ENCODE measurements at regions not wholly inside any gene's neighbourhood (a gene's known extent, or its start where the extent isn't known, plus 50 kb on each side); places are given as distances from the start of the nearest gene placed in this dataset.

DNA sequence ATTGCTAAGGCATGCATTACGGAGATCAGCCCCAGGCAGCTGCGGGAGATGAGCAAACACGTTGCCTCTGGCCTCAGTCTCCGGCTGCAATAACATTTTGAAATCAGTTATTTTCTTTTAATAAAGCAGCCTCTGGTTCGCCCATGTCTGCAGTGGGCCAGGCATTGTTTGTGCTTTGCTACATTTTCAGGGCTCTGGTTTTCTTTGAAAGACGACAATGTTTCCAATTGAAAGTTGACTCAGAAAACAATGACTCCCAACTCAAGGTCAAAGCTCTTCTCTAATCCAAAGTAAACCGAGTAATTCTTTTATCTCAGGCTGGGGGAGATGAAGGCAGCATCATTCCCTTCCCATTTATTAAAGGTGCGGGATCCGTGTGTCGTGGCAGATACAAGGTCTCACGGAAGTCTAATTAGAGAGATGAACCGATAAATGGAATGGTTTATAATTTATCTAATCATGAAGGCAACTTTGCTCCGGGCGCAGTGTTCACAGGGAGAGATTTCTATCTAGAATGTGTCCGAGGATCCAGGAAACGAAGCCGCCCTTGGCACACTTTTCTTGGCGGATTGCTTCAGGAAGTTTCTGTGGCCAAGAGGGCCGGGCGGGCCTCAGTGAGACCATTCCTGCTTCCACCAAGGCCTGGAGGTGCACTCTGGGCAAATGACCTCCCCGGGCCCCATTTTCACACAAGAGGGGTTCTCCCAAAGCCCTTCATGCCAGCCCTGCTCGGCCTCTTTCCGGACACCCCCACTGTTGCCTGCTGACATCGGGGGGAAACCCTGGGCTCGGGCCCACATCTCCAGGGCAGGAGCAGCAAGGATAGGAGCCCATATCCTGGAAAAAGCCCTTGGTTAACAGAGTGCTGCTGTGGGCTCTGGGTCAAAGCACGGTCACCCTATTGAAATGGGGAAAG lies 811.4 kb downstream of the BRD1 start:
- Histone ChIP-seq H3K4me3 (ENCODE audit: low read depth in 1 of 2, low read length in 2 of 2) (no peak overlapping the region), H3K27ac (ENCODE audit: low read depth, low read length) (no peak overlapping the region)

DNA sequence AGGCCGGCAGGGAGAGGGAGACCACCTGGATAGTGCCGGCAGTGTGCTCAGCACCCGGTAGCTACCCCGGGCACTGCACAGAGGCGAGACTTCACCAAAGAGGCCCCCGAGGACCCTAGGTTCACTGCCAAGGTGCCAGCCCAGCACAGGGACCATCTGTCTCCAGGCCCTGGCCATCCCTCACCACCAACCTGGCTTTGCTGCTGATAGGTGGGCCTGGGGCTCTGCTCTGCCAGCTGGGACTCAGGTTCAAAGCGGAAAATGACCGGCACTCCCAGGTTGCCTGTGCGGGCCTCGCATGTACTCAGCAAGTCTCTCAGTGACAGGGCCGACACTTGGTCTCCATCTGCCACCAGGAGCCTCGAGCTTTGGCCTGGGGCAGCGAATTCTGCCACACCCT lies 812.2 kb downstream of the BRD1 start:
- Histone ChIP-seq H3K36me3 (ENCODE audit: control insufficient read depth in 1 of 2, insufficient read depth in 2 of 2, low read length in 2 of 2) (no peaks in the 10 kb centered on the region), H3K9ac (ENCODE audit: low read depth in 1 of 2, low read length in 2 of 2) (no peak overlapping the region), H3K4me3 (ENCODE audit: low read depth in 1 of 2, low read length in 2 of 2) (no peak overlapping the region), H3K4me1 (ENCODE audit: control insufficient read depth in 1 of 2, insufficient read depth in 2 of 2, low read length in 2 of 2) (no peaks in the 10 kb centered on the region), H3K27ac (ENCODE audit: low read depth, low read length) (no peak overlapping the region), H3K27me3 (ENCODE audit: control insufficient read depth in 1 of 2, insufficient read depth in 2 of 2, low read length in 2 of 2) (no peaks in the 10 kb centered on the region), H3K9me3 (ENCODE audit: control insufficient read depth in 1 of 2, low read length in 2 of 2) (no peaks in the 10 kb centered on the region)

More for the DNA sequence above, 811.4 kb downstream of the BRD1 start:
- Histone ChIP-seq H3K4me1 (ENCODE audit: control insufficient read depth in 1 of 2, insufficient read depth in 2 of 2, low read length in 2 of 2) (no peaks in the 10 kb centered on the region), H3K9me3 (ENCODE audit: control insufficient read depth in 1 of 2, low read length in 2 of 2) (no peaks in the 10 kb centered on the region), H3K27me3 (ENCODE audit: control insufficient read depth in 1 of 2, insufficient read depth in 2 of 2, low read length in 2 of 2) (no peaks in the 10 kb centered on the region), H3K9ac (ENCODE audit: low read depth in 1 of 2, low read length in 2 of 2) (no peak overlapping the region), H3K36me3 (ENCODE audit: control insufficient read depth in 1 of 2, insufficient read depth in 2 of 2, low read length in 2 of 2) (no peaks in the 10 kb centered on the region)

DNA sequence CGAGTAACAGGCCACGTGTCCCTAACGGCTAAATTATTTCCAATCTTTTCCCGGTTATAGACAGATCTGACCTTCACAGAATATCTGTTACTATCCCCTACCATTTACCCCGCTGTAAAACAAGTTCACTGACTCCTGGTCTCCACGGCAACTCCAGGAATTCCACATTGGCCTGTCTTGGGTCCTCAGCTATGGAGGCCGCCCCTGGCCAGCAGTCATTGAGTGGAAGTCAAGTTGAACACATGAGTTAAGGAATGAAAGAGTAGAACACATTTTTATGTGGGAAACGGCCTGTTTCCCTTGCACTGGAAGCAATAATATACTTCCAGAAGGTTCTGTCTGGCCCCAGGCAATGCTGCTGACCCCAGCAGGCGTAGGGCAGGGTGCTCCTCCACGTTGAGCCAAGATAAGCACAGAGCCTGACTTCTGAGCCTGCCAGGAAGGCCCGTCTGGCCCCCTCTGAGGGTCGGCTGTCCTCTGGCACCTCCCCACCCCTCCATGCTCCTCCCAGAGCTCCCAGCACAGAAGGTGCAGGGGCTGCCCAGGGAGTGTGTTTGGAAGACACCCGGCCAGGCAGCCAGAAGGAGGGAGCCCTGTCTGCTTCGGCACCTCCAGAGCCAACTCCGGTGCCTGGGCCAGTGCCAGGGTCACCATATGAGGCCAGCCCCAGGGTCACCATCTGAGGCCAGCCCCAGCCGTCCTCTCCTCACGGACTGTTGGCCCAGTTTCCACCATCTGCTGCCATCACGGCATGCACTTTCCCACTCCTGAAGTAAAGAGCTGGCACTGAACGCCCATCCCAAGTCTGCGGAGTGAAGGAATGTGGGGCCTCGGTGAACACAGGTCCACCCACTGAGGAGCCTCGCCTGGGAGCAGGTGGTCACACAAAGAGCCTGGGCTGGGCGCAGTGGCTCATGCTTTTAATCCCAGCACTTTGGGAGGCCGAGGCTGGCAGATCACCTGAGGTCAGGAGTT lies 813.2 kb downstream of the BRD1 start:
- Histone ChIP-seq H3K27ac (ENCODE audit: low read depth, low read length) (no peak overlapping the region), H3K9me3 (ENCODE audit: control insufficient read depth in 1 of 2, low read length in 2 of 2) (no peaks in the 10 kb centered on the region), H3K4me1 (ENCODE audit: control insufficient read depth in 1 of 2, insufficient read depth in 2 of 2, low read length in 2 of 2) (no peaks in the 10 kb centered on the region), H3K4me3 (ENCODE audit: low read depth in 1 of 2, low read length in 2 of 2) (no peak overlapping the region), H3K36me3 (ENCODE audit: control insufficient read depth in 1 of 2, insufficient read depth in 2 of 2, low read length in 2 of 2) (no peaks in the 10 kb centered on the region), H3K27me3 (ENCODE audit: control insufficient read depth in 1 of 2, insufficient read depth in 2 of 2, low read length in 2 of 2) (no peaks in the 10 kb centered on the region), H3K9ac (ENCODE audit: low read depth in 1 of 2, low read length in 2 of 2) (no peak overlapping the region)

DNA sequence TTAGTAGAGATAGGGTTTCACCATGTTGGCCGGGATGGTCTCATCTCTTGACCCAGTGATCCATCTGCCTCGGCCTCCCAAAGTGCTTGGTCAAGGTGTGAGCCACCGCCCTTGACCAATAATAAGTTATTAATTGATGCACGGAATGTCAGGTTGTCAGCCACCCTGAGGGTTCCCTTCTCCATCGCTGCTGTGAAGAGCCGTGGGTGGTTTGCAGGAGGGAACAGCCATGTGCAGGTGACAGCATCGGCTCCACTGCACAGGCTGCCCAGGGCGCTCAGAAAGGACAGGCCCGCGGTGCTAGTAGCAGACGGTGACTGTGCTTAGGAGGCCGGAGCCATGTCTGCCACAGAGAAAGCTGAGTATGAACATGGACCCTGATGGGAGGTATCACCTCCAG lies 814.0 kb downstream of the BRD1 start:
- no peaks in the 10 kb centered on the region for H3K4me1 ChIP-seq (ENCODE audit: control insufficient read depth in 1 of 2, insufficient read depth in 2 of 2, low read length in 2 of 2)
- no peaks in the 10 kb centered on the region for H3K27me3 ChIP-seq (ENCODE audit: control insufficient read depth in 1 of 2, insufficient read depth in 2 of 2, low read length in 2 of 2)
- no peak overlapping the region for H3K9ac ChIP-seq (ENCODE audit: low read depth in 1 of 2, low read length in 2 of 2)
- no peaks in the 10 kb centered on the region for H3K9me3 ChIP-seq (ENCODE audit: control insufficient read depth in 1 of 2, low read length in 2 of 2)
- H3K27ac ChIP-seq (ENCODE audit: low read depth, low read length): no peak overlapping the region
- no peak overlapping the region for H3K4me3 ChIP-seq (ENCODE audit: low read depth in 1 of 2, low read length in 2 of 2)
- no peaks in the 10 kb centered on the region for H3K36me3 ChIP-seq (ENCODE audit: control insufficient read depth in 1 of 2, insufficient read depth in 2 of 2, low read length in 2 of 2)

DNA sequence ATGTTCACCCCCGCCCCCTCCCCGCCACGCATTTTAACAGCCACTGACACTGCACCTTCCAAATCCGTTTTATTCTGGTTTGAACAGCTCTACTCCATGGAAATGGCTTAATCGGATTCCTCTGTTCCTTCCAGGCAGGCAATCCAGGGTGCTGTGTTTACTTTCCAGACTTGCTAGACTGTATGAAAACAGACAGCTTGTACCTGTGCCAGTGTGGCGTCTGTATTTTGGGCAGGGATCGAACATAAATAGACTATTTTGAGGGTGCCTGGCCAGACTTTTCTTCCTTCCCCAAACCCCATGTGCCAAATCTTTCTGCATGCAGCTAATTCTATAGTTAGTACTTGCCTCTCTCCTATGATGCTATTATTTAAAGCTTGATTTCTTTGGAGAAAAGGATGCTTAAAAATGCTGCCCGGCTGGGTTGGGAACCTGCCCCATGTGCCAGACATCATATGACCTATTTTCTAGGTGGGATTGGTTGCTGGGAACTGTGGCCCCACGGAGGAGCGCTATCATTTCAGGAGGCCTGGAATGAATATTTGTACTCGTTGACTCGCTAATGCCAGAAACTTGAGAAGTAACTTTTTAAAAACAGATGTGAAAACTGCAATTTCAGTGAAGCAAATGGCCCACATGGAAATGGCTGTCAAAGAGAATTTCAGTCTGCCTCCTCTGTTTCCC lies 814.8 kb downstream of the BRD1 start:
- no peaks in the 10 kb centered on the region for H3K9me3 ChIP-seq (ENCODE audit: control insufficient read depth in 1 of 2, low read length in 2 of 2)
- H3K27ac ChIP-seq (ENCODE audit: low read depth, low read length): no peak overlapping the region
- no peaks in the 10 kb centered on the region for H3K27me3 ChIP-seq (ENCODE audit: control insufficient read depth in 1 of 2, insufficient read depth in 2 of 2, low read length in 2 of 2)
- no peak overlapping the region for H3K9ac ChIP-seq (ENCODE audit: low read depth in 1 of 2, low read length in 2 of 2)
- H3K4me3 ChIP-seq (ENCODE audit: low read depth in 1 of 2, low read length in 2 of 2): no peak overlapping the region
- no peaks in the 10 kb centered on the region for H3K4me1 ChIP-seq (ENCODE audit: control insufficient read depth in 1 of 2, insufficient read depth in 2 of 2, low read length in 2 of 2)
- H3K36me3 ChIP-seq (ENCODE audit: control insufficient read depth in 1 of 2, insufficient read depth in 2 of 2, low read length in 2 of 2): no peaks in the 10 kb centered on the region

- H3K4me1 ChIP-seq (ENCODE audit: control insufficient read depth in 1 of 2, insufficient read depth in 2 of 2, low read length in 2 of 2): no peaks in the 10 kb centered on the region
- H3K9ac ChIP-seq (ENCODE audit: low read depth in 1 of 2, low read length in 2 of 2): no peak overlapping the region
- H3K36me3 ChIP-seq (ENCODE audit: control insufficient read depth in 1 of 2, insufficient read depth in 2 of 2, low read length in 2 of 2): no peaks in the 10 kb centered on the region
- H3K4me3 ChIP-seq (ENCODE audit: low read depth in 1 of 2, low read length in 2 of 2): no peak overlapping the region
- H3K27ac ChIP-seq (ENCODE audit: low read depth, low read length): no peak overlapping the region
- no peaks in the 10 kb centered on the region for H3K27me3 ChIP-seq (ENCODE audit: control insufficient read depth in 1 of 2, insufficient read depth in 2 of 2, low read length in 2 of 2)
- H3K9me3 ChIP-seq (ENCODE audit: control insufficient read depth in 1 of 2, low read length in 2 of 2): no peaks in the 10 kb centered on the region
Observed at GRCh38 chr22:49011769-49012648, 815.7 kb downstream of the BRD1 start.

GRCh38 chr22:49011379-49011768 lies 816.3 kb downstream of the BRD1 start:
- H3K4me1 ChIP-seq (ENCODE audit: control insufficient read depth in 1 of 2, insufficient read depth in 2 of 2, low read length in 2 of 2): no peaks in the 10 kb centered on the region
- no peak overlapping the region for H3K9ac ChIP-seq (ENCODE audit: low read depth in 1 of 2, low read length in 2 of 2)
- no peaks in the 10 kb centered on the region for H3K36me3 ChIP-seq (ENCODE audit: control insufficient read depth in 1 of 2, insufficient read depth in 2 of 2, low read length in 2 of 2)
- no peaks in the 10 kb centered on the region for H3K9me3 ChIP-seq (ENCODE audit: control insufficient read depth in 1 of 2, low read length in 2 of 2)
- no peak overlapping the region for H3K27ac ChIP-seq (ENCODE audit: low read depth, low read length)
- H3K4me3 ChIP-seq (ENCODE audit: low read depth in 1 of 2, low read length in 2 of 2): no peak overlapping the region
- H3K27me3 ChIP-seq (ENCODE audit: control insufficient read depth in 1 of 2, insufficient read depth in 2 of 2, low read length in 2 of 2): no peaks in the 10 kb centered on the region

DNA sequence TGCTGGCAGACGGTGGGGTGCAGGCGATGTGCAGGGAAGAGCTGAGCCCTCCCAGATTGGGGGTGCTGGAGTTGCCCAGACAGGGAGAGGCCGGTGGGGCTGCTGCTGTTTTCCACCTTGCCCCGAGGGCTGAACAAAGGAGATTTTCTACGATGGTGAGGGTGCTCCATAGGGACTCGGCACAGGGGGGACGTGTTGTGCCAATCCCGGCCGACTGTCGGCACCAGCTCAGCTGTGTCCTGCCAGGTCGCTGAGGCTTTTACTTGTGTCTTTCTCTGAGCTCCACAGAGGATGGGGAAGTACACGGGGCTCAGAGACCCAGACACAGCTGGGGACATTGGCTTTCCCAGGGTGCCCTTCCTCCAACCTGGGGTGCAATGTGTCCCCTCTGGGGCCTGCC lies 816.8 kb downstream of the BRD1 start:
- Histone ChIP-seq H3K4me1 (ENCODE audit: control insufficient read depth in 1 of 2, insufficient read depth in 2 of 2, low read length in 2 of 2) (no peaks in the 10 kb centered on the region), H3K36me3 (ENCODE audit: control insufficient read depth in 1 of 2, insufficient read depth in 2 of 2, low read length in 2 of 2) (no peaks in the 10 kb centered on the region), H3K9ac (ENCODE audit: low read depth in 1 of 2, low read length in 2 of 2) (no peak overlapping the region), H3K4me3 (ENCODE audit: low read depth in 1 of 2, low read length in 2 of 2) (no peak overlapping the region), H3K9me3 (ENCODE audit: control insufficient read depth in 1 of 2, low read length in 2 of 2) (no peaks in the 10 kb centered on the region), H3K27ac (ENCODE audit: low read depth, low read length) (no peak overlapping the region), H3K27me3 (ENCODE audit: control insufficient read depth in 1 of 2, insufficient read depth in 2 of 2, low read length in 2 of 2) (no peaks in the 10 kb centered on the region)

GRCh38 chr22:49010070-49010863 lies 817.4 kb downstream of the BRD1 start:
- Histone ChIP-seq H3K9ac (ENCODE audit: low read depth in 1 of 2, low read length in 2 of 2) (no peak overlapping the region), H3K27me3 (ENCODE audit: control insufficient read depth in 1 of 2, insufficient read depth in 2 of 2, low read length in 2 of 2) (no peaks in the 10 kb centered on the region), H3K27ac (ENCODE audit: low read depth, low read length) (no peak overlapping the region), H3K36me3 (ENCODE audit: control insufficient read depth in 1 of 2, insufficient read depth in 2 of 2, low read length in 2 of 2) (no peaks in the 10 kb centered on the region), H3K4me3 (ENCODE audit: low read depth in 1 of 2, low read length in 2 of 2) (no peak overlapping the region), H3K9me3 (ENCODE audit: control insufficient read depth in 1 of 2, low read length in 2 of 2) (no peaks in the 10 kb centered on the region), H3K4me1 (ENCODE audit: control insufficient read depth in 1 of 2, insufficient read depth in 2 of 2, low read length in 2 of 2) (no peaks in the 10 kb centered on the region)

Measured in duodenal mucosa (tissue), 2 donors.